MM.1S (cell line): ENCODE measurements at regions not wholly inside any gene's neighbourhood (a gene's known extent, or its start where the extent isn't known, plus 50 kb on each side); places are given as distances from the start of the nearest gene placed in this dataset.

ENCODE experiments used
- EZH2 ChIP-seq: fragments of 300-600 bp; sonication (generic); optimal IDR thresholded peaks from 2 replicates; pipeline ENCODE3; 2017; ENCODE audit warnings: low read depth, mild to moderate bottlenecking, antibody characterized with exemption, low read length, mixed read lengths
- EZH2phosphoT487 ChIP-seq: fragments of 300-600 bp; sonication (generic); IDR thresholded peaks from 2 replicates; pipeline ENCODE4 v1.6.1; 2018; ENCODE audit warnings: antibody characterized with exemption, low read length
- TF ChIP-seq, protein P1 (sequence below): fragments of 300-600 bp; sonication (generic); IDR thresholded peaks from 2 replicates; pipeline ENCODE4 v1.5.1; 2016; ENCODE audit warnings: antibody characterized with exemption, low read length, mixed read lengths

GRCh38 chr10:118116362-118116714 is 69.6 kb upstream of the RAB11FIP2 start:
- TF ChIP-seq, protein P1, sequence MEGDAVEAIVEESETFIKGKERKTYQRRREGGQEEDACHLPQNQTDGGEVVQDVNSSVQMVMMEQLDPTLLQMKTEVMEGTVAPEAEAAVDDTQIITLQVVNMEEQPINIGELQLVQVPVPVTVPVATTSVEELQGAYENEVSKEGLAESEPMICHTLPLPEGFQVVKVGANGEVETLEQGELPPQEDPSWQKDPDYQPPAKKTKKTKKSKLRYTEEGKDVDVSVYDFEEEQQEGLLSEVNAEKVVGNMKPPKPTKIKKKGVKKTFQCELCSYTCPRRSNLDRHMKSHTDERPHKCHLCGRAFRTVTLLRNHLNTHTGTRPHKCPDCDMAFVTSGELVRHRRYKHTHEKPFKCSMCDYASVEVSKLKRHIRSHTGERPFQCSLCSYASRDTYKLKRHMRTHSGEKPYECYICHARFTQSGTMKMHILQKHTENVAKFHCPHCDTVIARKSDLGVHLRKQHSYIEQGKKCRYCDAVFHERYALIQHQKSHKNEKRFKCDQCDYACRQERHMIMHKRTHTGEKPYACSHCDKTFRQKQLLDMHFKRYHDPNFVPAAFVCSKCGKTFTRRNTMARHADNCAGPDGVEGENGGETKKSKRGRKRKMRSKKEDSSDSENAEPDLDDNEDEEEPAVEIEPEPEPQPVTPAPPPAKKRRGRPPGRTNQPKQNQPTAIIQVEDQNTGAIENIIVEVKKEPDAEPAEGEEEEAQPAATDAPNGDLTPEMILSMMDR: no peak
- TF ChIP-seq EZH2 (no peak), EZH2phosphoT487 (no peak)
